G401 (cell line): ENCODE measurements at regions not wholly inside any gene's neighbourhood (a gene's known extent, or its start where the extent isn't known, plus 50 kb on each side); places are given as distances from the start of the nearest gene placed in this dataset.

Source experiments
- DNase-seq: peaks from one replicate; pipeline ENCODE4 v3.0.0-alpha.2; 2015; ENCODE audit warnings: low spot score
- in situ Hi-C: cut with HindIII; loops from 2 replicates; pipeline ENCODE4 v1.10.0; 2016; ENCODE audit warnings: low sequenced_read_pairs, mixed read lengths

- in situ Hi-C loops, result no loop called here
- DNase-seq, result no peak
These were observed 356.2 kb downstream of the GLRX3 start for GRCh38 chr10:130492266-130492934.

- no peak for DNase-seq
- in situ Hi-C loops, result no loop called here
These were observed 356.8 kb downstream of the GLRX3 start for GRCh38 chr10:130493021-130493420.

- in situ Hi-C loops, result no loop called here
- no peak for DNase-seq
These were observed 357.4 kb downstream of the GLRX3 start for GRCh38 chr10:130493446-130494145.

GRCh38 chr10:130495116-130495862 is 359.1 kb downstream of the GLRX3 start:
- in situ Hi-C loops, result no loop called here
- no peak for DNase-seq

GRCh38 chr10:130495891-130496636 is 359.9 kb downstream of the GLRX3 start:
- in situ Hi-C loops, result no loop called here
- DNase-seq, result no peak

- DNase-seq, result no peak
- in situ Hi-C loops, result no loop called here
These were observed 361.1 kb downstream of the GLRX3 start for GRCh38 chr10:130497056-130498010.

- in situ Hi-C loops, result no loop called here
- no peak for DNase-seq
These were observed 361.9 kb downstream of the GLRX3 start for GRCh38 chr10:130498042-130498441.

GRCh38 chr10:130498934-130499333 is 362.7 kb downstream of the GLRX3 start:
- in situ Hi-C loops, result no loop called here
- DNase-seq, result no peak

- DNase-seq, result no peak
These were observed 363.4 kb downstream of the GLRX3 start for GRCh38 chr10:130499541-130499940.

GRCh38 chr10:130500261-130501000 is 364.2 kb downstream of the GLRX3 start:
- in situ Hi-C loops, result no loop called here
- no peak for DNase-seq

More at GRCh38 chr10:130499541-130499940, 363.4 kb downstream of the GLRX3 start:
- in situ Hi-C loops, result no loop called here

GRCh38 chr10:130507461-130507860 is 371.3 kb downstream of the GLRX3 start:
- DNase-seq, result no peak
- in situ Hi-C loops, result no loop called here

GRCh38 chr10:130509881-130510689 is 373.9 kb downstream of the GLRX3 start:
- DNase-seq, result no peak
- in situ Hi-C loops, result no loop called here

GRCh38 chr10:130510755-130511154 is 374.6 kb downstream of the GLRX3 start:
- in situ Hi-C loops, result no loop called here
- DNase-seq, result no peak

GRCh38 chr10:130511766-130512165 is 375.6 kb downstream of the GLRX3 start:
- in situ Hi-C loops, result no loop called here
- no peak for DNase-seq

GRCh38 chr10:130512936-130513335 is 376.7 kb downstream of the GLRX3 start:
- DNase-seq, result peak; percentile 8
- in situ Hi-C loops, result no loop called here

- in situ Hi-C loops, result no loop called here
- no peak for DNase-seq
These were observed 377.7 kb downstream of the GLRX3 start for GRCh38 chr10:130513686-130514476.
